GM20431 (cell line): ENCODE measurements at regions not wholly inside any gene's neighbourhood (a gene's known extent, or its start where the extent isn't known, plus 50 kb on each side); places are given as distances from the start of the nearest gene placed in this dataset.

Experiments used
- in situ Hi-C: fragments of 300-500 bp; cut with MseI, MboI; formaldehyde crosslinking; loops from one replicate; pipeline ENCODE4 v1.15.0; 2020; ENCODE audit warnings: low sequenced_read_pairs; ENCODE audit not compliant: unreplicated experiment

- in situ Hi-C loops, result no loop called here
Observed at GRCh38 chr2:207318181-207318628, 152.5 kb upstream of the KLF7 start.

- in situ Hi-C loops, result no loop called here
Observed at GRCh38 chr2:207319316-207319715, 153.6 kb upstream of the KLF7 start.

- in situ Hi-C loops, result no loop called here
Observed at GRCh38 chr2:207320381-207321159, 154.8 kb upstream of the KLF7 start.

GRCh38 chr2:207321514-207321913, 155.8 kb upstream of the KLF7 start:
- in situ Hi-C loops, result no loop called here

- in situ Hi-C loops, result no loop called here
Observed at GRCh38 chr2:207324001-207324400, 158.3 kb upstream of the KLF7 start.

GRCh38 chr2:207327513-207327912, 161.8 kb upstream of the KLF7 start:
- in situ Hi-C loops, result no loop called here

GRCh38 chr2:207328944-207329386, 163.2 kb upstream of the KLF7 start:
- in situ Hi-C loops, result no loop called here

GRCh38 chr2:207330912-207331311, 165.2 kb upstream of the KLF7 start:
- in situ Hi-C loops, result no loop called here

GRCh38 chr2:207331674-207332073, 165.9 kb upstream of the KLF7 start:
- in situ Hi-C loops, result no loop called here

- in situ Hi-C loops, result no loop called here
Observed at GRCh38 chr2:207332480-207333212, 166.9 kb upstream of the KLF7 start.

GRCh38 chr2:207333599-207334300, 168.0 kb upstream of the KLF7 start:
- in situ Hi-C loops, result no loop called here

GRCh38 chr2:207334301-207334623, 168.5 kb upstream of the KLF7 start:
- in situ Hi-C loops, result no loop called here

- in situ Hi-C loops, result no loop called here
Observed at GRCh38 chr2:207334624-207335371, 169.1 kb upstream of the KLF7 start.

- in situ Hi-C loops, result no loop called here
Observed at GRCh38 chr2:207337234-207338219, 171.8 kb upstream of the KLF7 start.

GRCh38 chr2:207338220-207338607, 172.5 kb upstream of the KLF7 start:
- in situ Hi-C loops, result no loop called here

GRCh38 chr2:207338610-207339009, 172.9 kb upstream of the KLF7 start:
- in situ Hi-C loops, result no loop called here

GRCh38 chr2:207341112-207341750, 175.5 kb upstream of the KLF7 start:
- in situ Hi-C loops, result no loop called here

- in situ Hi-C loops, result no loop called here
Observed at GRCh38 chr2:207341804-207342203, 176.1 kb upstream of the KLF7 start.
